ENCODE measurements at regions not wholly inside any gene's neighbourhood (a gene's known extent, or its start where the extent isn't known, plus 50 kb on each side); places are given as distances from the start of the nearest gene placed in this dataset.

GRCh38 chr20:50436696-50437095 is 73.5 kb upstream of the PTPN1 start:
- TF ChIP-seq EZH2phosphoT487 (conservative IDR thresholded peaks at IDR 0.05; ENCODE audit: low read length) (no peak), CTCF (IDR thresholded peaks at IDR 0.05; ENCODE audit: insufficient read depth, low read length, poor library complexity, severe bottlenecking) (no peak)

Measured in SU-DHL-6 (cell line).